HEK293 (cell line): ENCODE measurements at regions not wholly inside any gene's neighbourhood (a gene's known extent, or its start where the extent isn't known, plus 50 kb on each side); places are given as distances from the start of the nearest gene placed in this dataset.

Experiments used
- CTCF ChIA-PET: fragments of 350-600 bp; formaldehyde crosslinking; extraction: SDS; loops from one replicate; lab custom pipeline; 2021; ENCODE audit warnings: antibody characterized with exemption; lab: Yijun Ruan, JAX
- POLR2A ChIA-PET: fragments of 300-600 bp; formaldehyde crosslinking; extraction: SDS; loops from one replicate; lab custom pipeline; 2020; ENCODE audit warnings: antibody characterized with exemption, inconsistent platforms; lab: Yijun Ruan, JAX
- H3K27ac ChIP-seq: fragments of 200-500 bp; sonication (Bioruptor generic); 2 replicates; pipeline ENCODE4 v1.5.1; 2014; ENCODE audit warnings: low read depth, low read length, control low read depth, inconsistent platforms; ENCODE audit errors: extremely low read depth
- H3K36me3 ChIP-seq, 2 experiments: fragments of 200-500 bp in 1 of 2; sonication (Bioruptor generic) in 1 of 2; 1 replicate in 1 of 2; 2 replicates in 1 of 2; pipeline ENCODE4 v1.5.1; 2014 to 2017; ENCODE audit warnings: inconsistent platforms in 2 of 2, low read length in 2 of 2; ENCODE audit not compliant: control insufficient read depth in 2 of 2, insufficient read depth in 1 of 2
- H3K4me1 ChIP-seq: fragments of 200-500 bp; sonication (Bioruptor generic); 2 replicates; pipeline ENCODE4 v1.5.1; 2014; ENCODE audit warnings: mild to moderate bottlenecking, low read length, inconsistent platforms; ENCODE audit not compliant: control insufficient read depth, insufficient read depth
- H3K4me3 ChIP-seq: 2 replicates; pipeline ENCODE4 v1.5.1; 2011; ENCODE audit warnings: low read depth, mild to moderate bottlenecking, control low read depth, low read length, moderate library complexity
- H3K9me3 ChIP-seq: fragments of 200-500 bp; sonication (Bioruptor generic); 2 replicates; pipeline ENCODE4 v1.5.1; 2014; ENCODE audit warnings: low read depth, low read length, inconsistent platforms; ENCODE audit not compliant: control insufficient read depth, insufficient read depth
- MEIS1 ChIP-seq: sonication (generic); formaldehyde crosslinking; IDR thresholded peaks from 2 replicates; pipeline ENCODE4 v1.8.1; 2022; ENCODE audit warnings: missing genetic modification reagents, mild to moderate bottlenecking, borderline replicate concordance
- SP7 ChIP-seq: fragments of 450-650 bp; formaldehyde crosslinking; IDR thresholded peaks from 2 replicates; pipeline ENCODE4 v1.5.1; 2016; ENCODE audit warnings: missing biosample characterization, missing genetic modification characterization
- ZNF140 ChIP-seq: fragments of 450-650 bp; formaldehyde crosslinking; IDR thresholded peaks from 2 replicates; pipeline ENCODE4 v1.5.1; 2016; ENCODE audit warnings: missing biosample characterization, missing genetic modification characterization
- ZNF311 ChIP-seq: fragments of 450-650 bp; formaldehyde crosslinking; IDR thresholded peaks from 2 replicates; pipeline ENCODE4 v1.5.1; 2017; ENCODE audit warnings: missing biosample characterization, missing genetic modification characterization, borderline replicate concordance
- ZNF416 ChIP-seq: fragments of 450-650 bp; formaldehyde crosslinking; IDR thresholded peaks from 2 replicates; pipeline ENCODE4 v1.5.1; 2016; ENCODE audit warnings: missing biosample characterization, missing genetic modification characterization
- ZNF600 ChIP-seq: fragments of 450-650 bp; formaldehyde crosslinking; IDR thresholded peaks from 2 replicates; pipeline ENCODE4 v1.5.1; 2016; ENCODE audit warnings: missing biosample characterization, missing genetic modification characterization
- ZNF626 ChIP-seq: fragments of 450-650 bp; sonication (Bioruptor Pico); formaldehyde crosslinking; IDR thresholded peaks from 2 replicates; pipeline ENCODE4 v1.5.1; 2018; ENCODE audit warnings: missing biosample characterization, missing genetic modification characterization, inconsistent platforms
- ZNF654 ChIP-seq: fragments of 450-650 bp; formaldehyde crosslinking; IDR thresholded peaks from 2 replicates; pipeline ENCODE4 v1.5.1; 2016; ENCODE audit warnings: low read depth, missing biosample characterization, missing genetic modification characterization
- ZNF660 ChIP-seq: fragments of 450-650 bp; IDR thresholded peaks from 2 replicates; pipeline ENCODE4 v1.5.1; 2018; ENCODE audit warnings: missing biosample characterization, mild to moderate bottlenecking, missing genetic modification characterization
- ZNF768 ChIP-seq: fragments of 450-650 bp; formaldehyde crosslinking; IDR thresholded peaks from 2 replicates; pipeline ENCODE4 v1.5.1; 2018; ENCODE audit warnings: missing biosample characterization, mild to moderate bottlenecking, missing genetic modification characterization
- TF ChIP-seq, protein P1 (sequence below): fragments of 450-650 bp; formaldehyde crosslinking; IDR thresholded peaks from 2 replicates; pipeline ENCODE4 v1.5.1; 2016; ENCODE audit warnings: missing biosample characterization, missing genetic modification characterization
- TF ChIP-seq, protein P2 (sequence below): fragments of 450-650 bp; formaldehyde crosslinking; IDR thresholded peaks from 2 replicates; pipeline ENCODE4 v1.5.1; 2016; ENCODE audit warnings: missing biosample characterization, missing genetic modification characterization, borderline replicate concordance
- TF ChIP-seq, protein P3 (sequence below): fragments of 450-650 bp; formaldehyde crosslinking; IDR thresholded peaks from 2 replicates; pipeline ENCODE4 v1.5.1; 2016; ENCODE audit warnings: missing biosample characterization, missing genetic modification characterization

DNA sequence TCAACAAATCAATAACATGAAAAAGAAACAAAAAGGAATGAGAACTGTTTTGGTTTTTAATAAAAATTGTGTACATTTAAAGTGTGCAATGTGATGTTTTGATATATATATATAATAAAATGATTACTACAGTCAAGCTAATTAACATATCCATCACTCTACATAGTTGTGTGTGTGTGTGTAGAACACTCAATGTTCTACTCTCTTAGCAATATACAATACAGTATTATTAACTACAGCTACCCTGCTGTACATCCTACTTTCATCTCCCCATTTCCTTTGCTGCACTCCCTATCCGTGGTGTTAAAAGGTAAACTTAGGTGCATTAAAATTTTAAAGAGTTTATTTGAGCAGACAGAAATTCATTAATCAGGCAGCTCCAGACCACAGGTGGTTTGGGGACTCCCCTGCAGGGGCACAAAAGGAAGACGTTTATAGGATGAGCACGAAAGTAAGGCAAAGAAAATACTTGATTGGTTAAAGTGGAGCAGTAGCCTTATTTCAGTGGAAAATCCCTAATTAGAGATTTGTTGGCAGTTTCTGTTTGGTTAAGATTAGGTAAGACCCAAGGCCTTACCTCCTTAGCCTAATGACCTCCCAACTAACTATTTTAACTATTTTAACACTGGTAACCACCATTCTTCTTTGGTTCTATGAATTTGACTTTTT, 61.8 kb upstream of the SNRK start (continued):
- TF ChIP-seq ZNF600 (tag by site-specific recombination) (no peak), ZNF416 (tag by site-specific recombination) (no peak)

DNA sequence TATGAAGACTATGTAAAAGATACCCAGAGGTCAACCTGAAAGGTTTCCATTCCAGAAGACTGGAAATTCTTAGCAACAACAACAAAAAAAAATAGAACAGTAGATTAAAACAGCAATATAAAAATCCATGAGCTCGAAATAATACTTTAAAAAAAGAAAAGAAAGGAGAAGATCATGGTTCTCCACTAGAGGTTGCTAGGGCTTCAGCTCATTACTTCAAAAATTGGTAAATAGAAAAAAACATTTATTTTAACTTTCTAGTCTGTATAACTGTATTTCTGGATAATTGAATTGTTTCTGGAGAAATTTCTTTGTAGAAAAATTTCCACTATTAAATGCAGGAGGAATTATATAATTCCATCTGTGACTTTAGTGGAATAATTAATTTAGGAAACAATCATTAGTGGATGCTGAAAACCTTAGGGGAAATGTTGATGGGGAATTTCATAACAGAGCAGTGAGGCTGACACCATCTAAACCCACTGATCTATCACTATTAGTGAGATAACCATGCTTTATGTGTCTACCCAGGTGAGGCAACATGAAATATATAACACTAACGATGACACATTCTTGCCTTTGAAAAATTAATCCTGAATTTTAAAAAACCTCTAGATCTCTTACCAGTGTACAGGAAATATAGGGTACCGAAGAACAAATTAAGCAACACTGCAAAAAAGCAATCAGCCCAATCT, 62.5 kb upstream of the SNRK start:
- no peaks in the 10 kb centered on the region for H3K36me3 ChIP-seq
- no peak overlapping the region for H3K4me3 ChIP-seq
- H3K9me3 ChIP-seq, result no peaks in the 10 kb centered on the region
- TF ChIP-seq, protein P1, sequence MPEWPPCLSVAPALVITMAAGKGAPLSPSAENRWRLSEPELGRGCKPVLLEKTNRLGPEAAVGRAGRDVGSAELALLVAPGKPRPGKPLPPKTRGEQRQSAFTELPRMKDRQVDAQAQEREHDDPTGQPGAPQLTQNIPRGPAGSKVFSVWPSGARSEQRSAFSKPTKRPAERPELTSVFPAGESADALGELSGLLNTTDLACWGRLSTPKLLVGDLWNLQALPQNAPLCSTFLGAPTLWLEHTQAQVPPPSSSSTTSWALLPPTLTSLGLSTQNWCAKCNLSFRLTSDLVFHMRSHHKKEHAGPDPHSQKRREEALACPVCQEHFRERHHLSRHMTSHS (tag by site-specific recombination), result no peak
- TF ChIP-seq ZNF654 (tag by site-specific recombination), result peak; percentile 2; the same call in 1 of the 2 replicates
- POLR2A ChIA-PET, result interaction anchor here (0.7 kb wide), 1 partner anchor 90 kb away, joined by 6 read pairs; no protein-coding TSS in a partner anchor
- H3K27ac ChIP-seq, result no peak overlapping the region
- H3K4me1 ChIP-seq, result no peaks in the 10 kb centered on the region
- CTCF ChIA-PET, result interaction anchor here (0.7 kb wide), 1 partner anchor 157 kb away, joined by 3 read pairs; no protein-coding TSS in a partner anchor

DNA sequence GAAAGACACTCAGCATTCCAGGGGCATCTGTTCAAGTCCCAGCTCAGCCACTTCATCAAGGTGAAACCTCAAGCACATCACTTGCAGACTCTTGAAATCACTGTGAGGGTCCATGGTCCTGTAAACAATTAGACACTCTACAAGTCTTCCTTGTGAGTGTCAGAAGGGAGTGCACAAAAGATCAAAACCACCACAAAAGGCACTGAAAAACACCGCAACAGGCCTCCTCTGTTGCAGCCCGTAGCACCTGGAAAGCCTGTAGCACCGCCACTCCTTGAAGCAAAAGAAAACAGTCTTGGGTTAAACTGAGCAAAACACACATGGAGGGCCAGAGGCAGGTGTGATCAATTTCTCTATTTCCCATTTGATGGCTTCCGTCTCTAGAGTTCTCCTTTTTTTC, 63.8 kb upstream of the SNRK start:
- Histone ChIP-seq H3K36me3 (no peaks in the 10 kb centered on the region), H3K4me1 (no peaks in the 10 kb centered on the region), H3K4me3 (no peak overlapping the region), H3K9me3 (no peaks in the 10 kb centered on the region), H3K27ac (no peak overlapping the region)
- ChIA-PET CTCF (no interaction called here), POLR2A (no interaction called here)
- TF ChIP-seq ZNF140 (tag by site-specific recombination), result no peak
- no peak for TF ChIP-seq SP7 (tag by site-specific recombination)
- TF ChIP-seq ZNF768 (tag by site-specific recombination), result no peak
- TF ChIP-seq ZNF660 (tag by site-specific recombination), result no peak
- TF ChIP-seq, protein P2, sequence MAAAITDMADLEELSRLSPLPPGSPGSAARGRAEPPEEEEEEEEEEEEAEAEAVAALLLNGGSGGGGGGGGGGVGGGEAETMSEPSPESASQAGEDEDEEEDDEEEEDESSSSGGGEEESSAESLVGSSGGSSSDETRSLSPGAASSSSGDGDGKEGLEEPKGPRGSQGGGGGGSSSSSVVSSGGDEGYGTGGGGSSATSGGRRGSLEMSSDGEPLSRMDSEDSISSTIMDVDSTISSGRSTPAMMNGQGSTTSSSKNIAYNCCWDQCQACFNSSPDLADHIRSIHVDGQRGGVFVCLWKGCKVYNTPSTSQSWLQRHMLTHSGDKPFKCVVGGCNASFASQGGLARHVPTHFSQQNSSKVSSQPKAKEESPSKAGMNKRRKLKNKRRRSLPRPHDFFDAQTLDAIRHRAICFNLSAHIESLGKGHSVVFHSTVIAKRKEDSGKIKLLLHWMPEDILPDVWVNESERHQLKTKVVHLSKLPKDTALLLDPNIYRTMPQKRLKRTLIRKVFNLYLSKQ (tag by site-specific recombination), result no peak
- TF ChIP-seq ZNF626 (tag by site-specific recombination), result no peak

DNA sequence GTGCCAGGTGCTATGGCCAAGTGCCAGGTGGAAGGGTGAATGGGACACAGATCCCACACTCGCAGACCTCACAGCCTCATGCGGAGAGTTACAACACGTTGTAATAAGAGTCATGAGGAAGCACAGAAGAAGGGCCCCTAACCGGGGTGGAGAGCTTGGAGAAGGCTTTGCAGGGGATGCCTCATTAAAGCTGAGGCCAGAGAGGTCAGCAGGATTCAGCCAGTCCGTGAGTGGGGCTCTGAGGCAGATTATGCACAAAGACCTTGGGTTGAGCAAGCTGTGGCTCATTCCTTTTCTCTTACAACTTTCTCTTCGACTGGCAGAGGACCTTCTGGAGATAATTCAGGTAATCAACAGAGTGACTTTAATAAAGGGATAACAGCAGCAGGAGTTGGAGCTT, 65.3 kb upstream of the SNRK start:
- TF ChIP-seq, protein P3, sequence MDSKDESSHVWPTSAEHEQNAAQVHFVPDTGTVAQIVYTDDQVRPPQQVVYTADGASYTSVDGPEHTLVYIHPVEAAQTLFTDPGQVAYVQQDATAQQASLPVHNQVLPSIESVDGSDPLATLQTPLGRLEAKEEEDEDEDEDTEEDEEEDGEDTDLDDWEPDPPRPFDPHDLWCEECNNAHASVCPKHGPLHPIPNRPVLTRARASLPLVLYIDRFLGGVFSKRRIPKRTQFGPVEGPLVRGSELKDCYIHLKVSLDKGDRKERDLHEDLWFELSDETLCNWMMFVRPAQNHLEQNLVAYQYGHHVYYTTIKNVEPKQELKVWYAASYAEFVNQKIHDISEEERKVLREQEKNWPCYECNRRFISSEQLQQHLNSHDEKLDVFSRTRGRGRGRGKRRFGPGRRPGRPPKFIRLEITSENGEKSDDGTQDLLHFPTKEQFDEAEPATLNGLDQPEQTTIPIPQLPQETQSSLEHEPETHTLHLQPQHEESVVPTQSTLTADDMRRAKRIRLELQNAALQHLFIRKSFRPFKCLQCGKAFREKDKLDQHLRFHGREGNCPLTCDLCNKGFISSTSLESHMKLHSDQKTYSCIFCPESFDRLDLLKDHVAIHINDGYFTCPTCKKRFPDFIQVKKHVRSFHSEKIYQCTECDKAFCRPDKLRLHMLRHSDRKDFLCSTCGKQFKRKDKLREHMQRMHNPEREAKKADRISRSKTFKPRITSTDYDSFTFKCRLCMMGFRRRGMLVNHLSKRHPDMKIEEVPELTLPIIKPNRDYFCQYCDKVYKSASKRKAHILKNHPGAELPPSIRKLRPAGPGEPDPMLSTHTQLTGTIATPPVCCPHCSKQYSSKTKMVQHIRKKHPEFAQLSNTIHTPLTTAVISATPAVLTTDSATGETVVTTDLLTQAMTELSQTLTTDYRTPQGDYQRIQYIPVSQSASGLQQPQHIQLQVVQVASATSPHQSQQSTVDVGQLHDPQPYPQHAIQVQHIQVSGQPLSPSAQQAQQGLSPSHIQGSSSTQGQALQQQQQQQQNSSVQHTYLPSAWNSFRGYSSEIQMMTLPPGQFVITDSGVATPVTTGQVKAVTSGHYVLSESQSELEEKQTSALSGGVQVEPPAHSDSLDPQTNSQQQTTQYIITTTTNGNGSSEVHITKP (tag by site-specific recombination), result no peak
- no peak for TF ChIP-seq ZNF311 (tag by site-specific recombination)
- TF ChIP-seq MEIS1 (CRISPR knock-in tag), result no peak
- no peak overlapping the region for H3K4me3 ChIP-seq
- no peaks in the 10 kb centered on the region for H3K4me1 ChIP-seq
- no peaks in the 10 kb centered on the region for H3K9me3 ChIP-seq
- no peak overlapping the region for H3K27ac ChIP-seq
- CTCF ChIA-PET, result no interaction called here
- POLR2A ChIA-PET, result no interaction called here
- no peaks in the 10 kb centered on the region for H3K36me3 ChIP-seq
